Neural crest cell (in vitro differentiated cells): ENCODE measurements at regions not wholly inside any gene's neighbourhood (a gene's known extent, or its start where the extent isn't known, plus 50 kb on each side); places are given as distances from the start of the nearest gene placed in this dataset.
"Not testable (repeated sequence)": the region's sequence is repeated elsewhere in the genome, so short reads cannot be mapped to it uniquely, and the experiment has no call there.

ENCODE experiments used
- DNase-seq: peaks from one replicate; pipeline ENCODE4 v3.0.0; 2021; ENCODE audit warnings: low read depth, mixed read lengths, low spot score
- H3K27ac Mint-ChIP-seq: one replicate; pipeline ENCODE4 v1.8.0; 2021; ENCODE audit warnings: mild to moderate bottlenecking, mixed read lengths; ENCODE audit not compliant: unreplicated experiment
- H3K27me3 Mint-ChIP-seq: 2 replicates; pipeline ENCODE4 v1.8.0; 2021; ENCODE audit warnings: low read depth, mild to moderate bottlenecking, mixed read lengths
- H3K36me3 Mint-ChIP-seq: 2 replicates; pipeline ENCODE4 v1.8.0; 2021; ENCODE audit warnings: low read depth, mild to moderate bottlenecking, mixed read lengths
- H3K4me1 Mint-ChIP-seq: 2 replicates; pipeline ENCODE4 v1.8.0; 2021; ENCODE audit warnings: mixed read lengths
- H3K4me3 Mint-ChIP-seq: one replicate; pipeline ENCODE4 v1.8.0; 2021; ENCODE audit warnings: mild to moderate bottlenecking, mixed read lengths
- H3K9me3 Mint-ChIP-seq: 2 replicates; pipeline ENCODE4 v1.8.0; 2021; ENCODE audit warnings: mixed read lengths
- TF ChIP-seq, protein P1 (sequence below): fragments of 200-600 bp; sonication (generic); conservative IDR thresholded peaks from 2 replicates; pipeline ENCODE4 v1.5.0; 2021; ENCODE audit warnings: antibody characterized with exemption, mild to moderate bottlenecking

DNA sequence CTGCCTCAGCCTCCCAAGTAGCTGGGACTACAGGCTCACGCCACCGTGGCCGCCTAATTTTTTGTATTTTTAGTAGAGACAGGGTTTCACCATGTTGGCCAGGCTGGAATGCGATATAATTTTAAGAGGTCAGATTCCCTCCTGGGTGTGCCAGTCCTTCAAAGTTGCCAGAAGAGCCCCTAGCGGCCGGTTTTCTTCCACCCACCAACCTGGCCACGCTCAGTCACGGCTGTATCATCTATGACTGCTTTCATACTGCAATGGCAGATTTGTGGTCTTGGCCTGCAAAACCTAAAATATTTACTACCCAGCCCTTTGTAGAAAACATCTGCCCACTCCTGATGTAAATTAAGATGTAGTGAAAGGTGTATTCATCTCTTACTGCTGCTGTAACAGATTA, 117.5 kb upstream of the BASP1 start:
- H3K36me3 Mint-ChIP-seq, result no peaks in the 10 kb centered on the region
- DNase-seq, result no peak
- no peak overlapping the region for H3K27ac Mint-ChIP-seq
- TF ChIP-seq, protein P1, sequence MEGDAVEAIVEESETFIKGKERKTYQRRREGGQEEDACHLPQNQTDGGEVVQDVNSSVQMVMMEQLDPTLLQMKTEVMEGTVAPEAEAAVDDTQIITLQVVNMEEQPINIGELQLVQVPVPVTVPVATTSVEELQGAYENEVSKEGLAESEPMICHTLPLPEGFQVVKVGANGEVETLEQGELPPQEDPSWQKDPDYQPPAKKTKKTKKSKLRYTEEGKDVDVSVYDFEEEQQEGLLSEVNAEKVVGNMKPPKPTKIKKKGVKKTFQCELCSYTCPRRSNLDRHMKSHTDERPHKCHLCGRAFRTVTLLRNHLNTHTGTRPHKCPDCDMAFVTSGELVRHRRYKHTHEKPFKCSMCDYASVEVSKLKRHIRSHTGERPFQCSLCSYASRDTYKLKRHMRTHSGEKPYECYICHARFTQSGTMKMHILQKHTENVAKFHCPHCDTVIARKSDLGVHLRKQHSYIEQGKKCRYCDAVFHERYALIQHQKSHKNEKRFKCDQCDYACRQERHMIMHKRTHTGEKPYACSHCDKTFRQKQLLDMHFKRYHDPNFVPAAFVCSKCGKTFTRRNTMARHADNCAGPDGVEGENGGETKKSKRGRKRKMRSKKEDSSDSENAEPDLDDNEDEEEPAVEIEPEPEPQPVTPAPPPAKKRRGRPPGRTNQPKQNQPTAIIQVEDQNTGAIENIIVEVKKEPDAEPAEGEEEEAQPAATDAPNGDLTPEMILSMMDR, result no peak
- peaks cover 26% of the 10 kb centered on the region for H3K4me1 Mint-ChIP-seq
- H3K4me3 Mint-ChIP-seq, result no peak overlapping the region
- H3K27me3 Mint-ChIP-seq, result no peaks in the 10 kb centered on the region
- H3K9me3 Mint-ChIP-seq, result no peaks in the 10 kb centered on the region

DNA sequence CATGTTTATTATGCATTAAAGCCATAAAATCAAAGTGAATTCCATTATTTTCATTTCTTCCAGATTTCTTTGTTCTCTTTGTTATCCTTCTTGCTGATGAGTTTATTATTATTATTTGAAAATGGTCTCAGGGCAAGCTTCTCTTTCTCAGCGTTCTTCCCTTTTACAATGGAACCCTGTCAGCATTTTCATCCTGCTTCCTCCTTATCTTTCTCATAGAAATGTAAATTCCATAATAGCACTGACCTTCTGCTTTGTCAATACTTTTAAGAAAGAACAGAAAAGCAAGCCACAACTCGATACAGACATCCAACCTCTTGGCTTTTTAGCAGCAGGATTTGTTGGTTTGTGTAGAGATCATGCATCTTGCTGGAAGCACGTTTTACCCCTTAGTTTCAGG, 114.0 kb upstream of the BASP1 start:
- TF ChIP-seq, protein P1, result no peak
- DNase-seq, result no peak
- no peaks in the 10 kb centered on the region for H3K9me3 Mint-ChIP-seq
- H3K36me3 Mint-ChIP-seq, result no peaks in the 10 kb centered on the region
- no peaks in the 10 kb centered on the region for H3K27me3 Mint-ChIP-seq
- H3K4me1 Mint-ChIP-seq, result peaks cover 13% of the 10 kb centered on the region
- no peak overlapping the region for H3K27ac Mint-ChIP-seq
- no peak overlapping the region for H3K4me3 Mint-ChIP-seq

DNA sequence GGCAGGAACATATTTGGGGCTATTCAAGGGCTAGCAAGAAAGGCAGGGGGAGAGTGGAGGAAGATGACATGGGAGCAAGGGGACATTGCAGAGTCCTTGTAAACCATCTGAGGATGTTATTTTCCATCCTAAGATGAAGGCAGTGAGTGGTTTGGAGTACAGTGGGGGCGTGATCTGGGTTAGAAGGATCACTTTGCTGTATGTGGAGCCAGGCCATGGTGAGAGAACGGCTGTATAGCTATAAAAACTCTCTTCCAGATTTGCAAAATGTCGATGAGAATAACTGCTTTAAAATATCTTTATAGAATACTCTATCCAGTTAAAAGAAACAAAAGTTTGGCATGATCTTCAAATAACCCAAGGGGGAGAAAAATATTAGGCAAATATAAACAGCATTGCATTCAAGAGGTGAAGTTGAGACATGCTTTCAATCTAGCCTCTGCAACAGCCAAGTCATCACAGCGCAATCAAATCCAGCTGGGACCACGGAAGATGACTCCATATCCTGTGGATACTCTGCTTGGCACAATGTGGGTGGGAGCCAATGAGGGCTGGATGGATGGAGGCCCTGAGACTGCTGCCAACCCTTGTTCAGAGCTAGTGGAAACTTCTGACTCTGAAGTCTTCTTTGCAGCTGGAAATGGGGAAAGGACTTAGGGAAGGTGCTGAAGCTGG, 111.5 kb upstream of the BASP1 start:
- Mint-ChIP-seq H3K27ac (no peak overlapping the region), H3K4me3 (no peak overlapping the region), H3K36me3 (no peaks in the 10 kb centered on the region), H3K9me3 (no peaks in the 10 kb centered on the region), H3K27me3 (no peaks in the 10 kb centered on the region), H3K4me1 (peaks cover 27% of the 10 kb centered on the region)
- TF ChIP-seq, protein P1, result no peak
- no peak for DNase-seq

DNA sequence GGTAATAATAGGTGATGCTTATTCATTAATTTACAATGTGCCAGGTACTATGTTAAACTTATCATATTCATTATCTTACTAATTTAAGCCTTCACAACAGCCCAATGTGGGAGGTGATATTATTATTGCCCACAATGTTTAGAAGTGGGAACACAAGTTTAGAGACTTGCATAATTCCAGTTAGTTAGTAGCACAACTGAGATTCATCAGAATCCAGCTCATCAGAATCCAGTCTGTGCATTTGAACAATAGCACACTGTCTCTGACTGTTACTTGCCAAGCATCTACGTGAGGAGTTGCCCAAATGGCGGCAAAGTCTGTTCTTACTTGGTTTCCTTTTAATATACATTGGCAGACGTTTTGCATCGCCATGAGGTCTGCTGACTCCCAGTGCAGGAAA, 110.9 kb upstream of the BASP1 start:
- Mint-ChIP-seq H3K36me3 (no peaks in the 10 kb centered on the region), H3K27ac (no peak overlapping the region), H3K4me3 (no peak overlapping the region), H3K9me3 (no peaks in the 10 kb centered on the region), H3K27me3 (no peaks in the 10 kb centered on the region), H3K4me1 (peaks cover 27% of the 10 kb centered on the region)
- DNase-seq, result no peak
- TF ChIP-seq, protein P1, result no peak

DNA sequence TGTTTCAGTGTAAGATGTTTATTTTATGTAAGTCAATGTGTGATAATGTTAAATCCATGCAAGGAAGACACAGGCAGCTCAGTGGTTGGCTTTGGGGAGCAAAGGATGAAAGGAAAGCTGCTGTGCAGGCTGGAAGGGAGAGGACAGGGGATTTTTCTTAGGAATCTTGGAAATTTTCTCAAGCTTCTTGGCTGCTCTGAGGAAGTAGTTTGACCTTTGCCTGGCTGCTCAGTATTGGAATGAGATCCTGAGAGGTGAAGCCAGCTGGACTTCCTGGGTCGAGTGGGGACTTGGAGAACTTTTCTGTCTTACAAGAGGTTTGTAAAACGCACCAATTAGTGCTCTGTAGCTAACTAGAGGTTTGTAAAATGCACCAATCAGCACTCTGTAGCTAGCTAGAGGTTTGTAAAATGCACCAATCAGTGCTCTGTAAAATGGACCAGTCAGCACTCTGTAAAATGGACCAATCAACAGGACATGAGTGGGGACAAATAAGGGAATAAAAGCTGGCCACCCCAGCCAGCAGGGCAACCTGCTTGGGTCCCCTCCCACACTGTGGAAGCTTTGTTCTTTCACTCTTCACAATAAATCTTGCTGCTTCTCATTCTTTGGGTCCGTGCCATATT, 105.2 kb upstream of the BASP1 start:
- not testable (repeated sequence) for DNase-seq, H3K9me3 Mint-ChIP-seq, H3K4me3 Mint-ChIP-seq, H3K36me3 Mint-ChIP-seq, H3K27ac Mint-ChIP-seq, H3K27me3 Mint-ChIP-seq
- H3K4me1 Mint-ChIP-seq, result peaks cover 44% of the 10 kb centered on the region

DNA sequence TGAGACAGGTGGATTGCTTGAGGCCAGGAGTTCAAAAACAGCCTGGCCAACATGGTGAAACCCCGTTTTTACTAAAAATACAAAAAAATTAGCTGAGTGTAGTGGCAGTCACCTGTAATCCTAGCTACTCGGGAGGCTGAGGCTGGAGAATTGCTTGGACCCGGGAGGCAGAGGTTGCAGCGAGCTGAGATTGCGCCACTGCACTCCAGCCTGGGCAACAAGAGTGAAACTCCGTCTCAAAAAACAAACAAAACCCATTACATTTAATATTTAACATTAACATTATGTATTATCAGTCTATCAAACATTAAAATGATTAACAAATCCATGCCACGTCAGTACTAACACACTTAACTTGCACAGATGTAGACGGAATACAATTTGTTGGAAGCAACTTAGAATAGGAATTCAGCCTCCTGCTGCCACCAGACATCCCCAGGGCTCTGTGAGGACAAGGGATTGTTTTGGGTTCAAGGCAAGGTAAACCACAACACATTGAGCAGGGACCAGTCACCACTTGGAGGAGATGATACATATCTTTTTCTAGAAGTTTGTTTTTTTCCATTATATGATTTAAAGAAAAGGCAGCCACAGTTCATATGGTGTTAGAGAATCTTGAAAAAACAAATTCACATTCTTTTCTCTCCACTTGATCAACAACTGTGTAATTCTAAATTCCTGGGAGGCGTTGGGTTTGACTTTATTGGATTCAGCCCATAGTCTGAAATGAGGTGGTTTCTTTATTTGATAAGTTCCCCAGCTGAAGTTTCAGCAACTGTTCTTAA, 104.1 kb upstream of the BASP1 start:
- Mint-ChIP-seq H3K27ac (no peak overlapping the region), H3K4me3 (no peak overlapping the region), H3K4me1 (peaks cover 51% of the 10 kb centered on the region), H3K9me3 (no peaks in the 10 kb centered on the region), H3K27me3 (no peaks in the 10 kb centered on the region), H3K36me3 (no peaks in the 10 kb centered on the region)
- DNase-seq, result no peak
- TF ChIP-seq, protein P1, result no peak
